Duodenal mucosa (tissue), 2 donors: ENCODE measurements at regions not wholly inside any gene's neighbourhood (a gene's known extent, or its start where the extent isn't known, plus 50 kb on each side); places are given as distances from the start of the nearest gene placed in this dataset.

Source experiments
- H3K27ac ChIP-seq: one replicate; pipeline ENCODE4 v1.7.0; 2013; ENCODE audit warnings: low read depth, low read length
- H3K27me3 ChIP-seq, 2 donors: one replicate each; pipeline ENCODE4 v1.7.0; 2013; ENCODE audit warnings: low read length in 2 of 2, control low read depth in 1 of 2; ENCODE audit not compliant: insufficient read depth in 2 of 2, control insufficient read depth in 1 of 2
- H3K36me3 ChIP-seq, 2 donors: one replicate each; pipeline ENCODE4 v1.7.0; 2013; ENCODE audit warnings: low read length in 2 of 2, control low read depth in 1 of 2; ENCODE audit not compliant: insufficient read depth in 2 of 2, control insufficient read depth in 1 of 2
- H3K4me1 ChIP-seq, 2 donors: one replicate each; pipeline ENCODE4 v1.7.0; 2013; ENCODE audit warnings: low read length in 2 of 2, control low read depth in 1 of 2; ENCODE audit not compliant: insufficient read depth in 2 of 2, control insufficient read depth in 1 of 2
- H3K4me3 ChIP-seq, 2 donors: one replicate each; pipeline ENCODE4 v1.7.0; 2013; ENCODE audit warnings: low read length in 2 of 2, low read depth in 1 of 2
- H3K9ac ChIP-seq, 2 donors: one replicate each; pipeline ENCODE4 v1.7.0; 2013; ENCODE audit warnings: low read length in 2 of 2, low read depth in 1 of 2
- H3K9me3 ChIP-seq, 2 donors: one replicate each; pipeline ENCODE4 v1.7.0; 2013; ENCODE audit warnings: low read length in 2 of 2, control low read depth in 1 of 2; ENCODE audit not compliant: control insufficient read depth in 1 of 2

DNA sequence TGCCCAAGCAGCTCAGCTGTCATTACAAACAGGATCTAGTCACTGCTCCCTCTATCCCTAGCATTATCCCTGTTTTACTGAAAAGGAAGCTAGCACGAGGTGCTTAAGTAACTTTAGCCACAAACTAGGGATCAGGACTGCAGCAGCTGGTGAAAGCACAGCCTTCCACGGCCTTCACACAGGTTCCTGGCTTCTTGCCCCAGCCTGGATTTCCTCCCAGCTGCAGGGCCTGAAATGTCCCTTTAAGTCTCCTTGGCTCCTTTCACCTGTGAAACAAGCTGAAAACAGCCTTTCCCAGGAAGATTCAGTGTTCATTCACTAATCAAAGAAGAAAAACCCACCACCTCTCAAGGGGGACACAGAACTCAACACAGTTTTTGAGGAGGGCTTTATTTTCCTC lies 754.5 kb downstream of the DIAPH3 start:
- H3K4me3 ChIP-seq: no peak overlapping the region
- no peaks in the 10 kb centered on the region for H3K9me3 ChIP-seq
- H3K36me3 ChIP-seq: no peaks in the 10 kb centered on the region
- no peaks in the 10 kb centered on the region for H3K27me3 ChIP-seq
- no peaks in the 10 kb centered on the region for H3K4me1 ChIP-seq
- no peak overlapping the region for H3K27ac ChIP-seq
- no peak overlapping the region for H3K9ac ChIP-seq

DNA sequence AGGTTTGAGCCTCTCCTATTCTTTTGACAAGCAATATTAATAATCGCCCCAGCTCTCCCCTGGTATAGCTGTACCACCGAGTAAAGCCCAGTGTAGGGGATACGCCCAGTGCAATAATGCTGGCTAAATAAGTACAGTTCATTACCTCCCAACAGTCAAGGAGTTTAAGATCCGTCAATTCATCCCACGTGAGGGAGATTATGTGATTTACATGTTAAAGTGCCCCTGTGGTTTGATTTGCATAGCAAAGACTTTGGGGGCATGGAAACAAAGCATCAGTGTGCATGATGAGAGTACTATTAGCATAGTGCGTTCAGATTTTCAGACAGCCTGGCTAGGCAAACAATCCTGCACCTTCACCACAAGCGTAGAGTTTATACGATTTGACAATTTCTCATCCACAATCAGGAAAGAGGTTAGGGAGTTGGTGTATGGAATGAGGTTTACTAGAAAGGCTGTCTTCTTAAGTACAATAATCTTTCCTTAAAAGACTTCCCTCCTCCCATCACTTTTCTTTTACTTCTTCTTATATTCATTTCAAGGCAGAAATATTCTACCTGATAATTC lies 754.0 kb downstream of the DIAPH3 start:
- H3K4me3 ChIP-seq: no peak overlapping the region
- no peak overlapping the region for H3K9ac ChIP-seq
- H3K27me3 ChIP-seq: no peaks in the 10 kb centered on the region

DNA sequence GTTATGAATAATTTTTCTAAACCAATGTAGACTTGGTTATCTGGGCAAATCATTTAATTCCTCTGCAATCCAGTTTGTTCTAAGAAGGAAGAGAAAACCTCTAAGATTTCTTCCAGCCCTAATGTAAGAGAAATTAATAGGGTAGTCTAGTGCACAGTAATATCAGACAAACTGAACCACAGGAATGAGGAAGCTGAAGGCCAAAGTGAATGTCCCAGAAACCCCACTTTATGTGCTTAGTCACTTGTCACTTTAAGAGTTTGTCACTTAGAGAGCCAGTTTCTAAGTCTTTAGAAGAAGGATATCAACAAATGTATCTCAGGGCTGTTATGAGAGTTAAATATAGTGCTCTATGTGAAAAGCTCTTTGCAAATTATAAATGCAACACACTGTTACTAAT lies 750.6 kb downstream of the DIAPH3 start:
- H3K9me3 ChIP-seq: no peaks in the 10 kb centered on the region
- H3K36me3 ChIP-seq: no peaks in the 10 kb centered on the region
- no peak overlapping the region for H3K4me3 ChIP-seq
- no peak overlapping the region for H3K27ac ChIP-seq
- H3K27me3 ChIP-seq: no peaks in the 10 kb centered on the region
- no peak overlapping the region for H3K9ac ChIP-seq
- H3K4me1 ChIP-seq: no peaks in the 10 kb centered on the region

More for the DNA sequence above, 754.0 kb downstream of the DIAPH3 start:
- no peaks in the 10 kb centered on the region for H3K36me3 ChIP-seq
- H3K27ac ChIP-seq: no peak overlapping the region
- H3K9me3 ChIP-seq: no peaks in the 10 kb centered on the region
- no peaks in the 10 kb centered on the region for H3K4me1 ChIP-seq

GRCh38 chr13:59414006-59414405 lies 749.7 kb downstream of the DIAPH3 start:
- Histone ChIP-seq H3K4me3 (no peak overlapping the region), H3K36me3 (no peaks in the 10 kb centered on the region), H3K27ac (no peak overlapping the region), H3K9me3 (no peaks in the 10 kb centered on the region), H3K9ac (no peak overlapping the region), H3K27me3 (no peaks in the 10 kb centered on the region), H3K4me1 (no peaks in the 10 kb centered on the region)

DNA sequence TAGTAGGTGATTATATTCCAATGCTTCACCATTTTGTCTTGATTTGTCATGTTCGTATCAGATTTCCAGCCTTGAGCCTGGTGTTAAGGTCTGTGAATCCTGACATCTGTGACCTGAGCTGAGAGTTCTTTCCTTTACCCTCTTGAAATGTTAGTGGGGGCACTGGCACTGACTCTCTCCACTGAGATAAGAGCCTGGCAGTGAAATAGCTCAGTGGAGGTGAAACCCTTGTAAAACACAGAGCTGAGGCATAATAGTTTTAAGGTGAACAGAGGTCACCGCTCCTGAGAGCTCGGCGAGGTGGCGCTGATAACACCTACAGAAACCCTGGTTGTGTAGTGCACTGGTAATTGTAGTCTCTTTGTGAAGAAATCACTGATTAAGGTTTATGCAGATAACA lies 748.2 kb downstream of the DIAPH3 start:
- no peak overlapping the region for H3K9ac ChIP-seq
- no peaks in the 10 kb centered on the region for H3K9me3 ChIP-seq
- no peak overlapping the region for H3K27ac ChIP-seq
- no peaks in the 10 kb centered on the region for H3K36me3 ChIP-seq
- H3K4me1 ChIP-seq: no peaks in the 10 kb centered on the region
- no peaks in the 10 kb centered on the region for H3K27me3 ChIP-seq
- no peak overlapping the region for H3K4me3 ChIP-seq

DNA sequence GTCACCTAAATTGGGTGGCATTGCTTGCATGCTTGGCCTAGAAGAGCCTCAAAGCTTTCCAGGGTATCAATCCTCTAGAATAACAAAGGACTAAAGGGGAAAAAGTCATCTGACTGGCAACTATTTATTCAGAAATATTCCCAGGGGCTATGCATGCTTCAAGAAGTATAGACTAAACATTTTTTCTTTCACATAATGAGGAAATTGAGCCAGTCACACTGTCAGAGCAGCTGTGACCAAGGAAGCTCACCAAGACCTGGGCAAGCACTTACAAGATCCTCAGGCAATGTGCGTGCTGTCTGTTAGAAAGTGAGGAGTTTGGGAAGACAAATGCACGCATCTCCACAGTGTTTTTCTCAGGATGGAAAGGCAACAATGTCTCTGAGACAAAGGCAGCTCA lies 747.2 kb downstream of the DIAPH3 start:
- Histone ChIP-seq H3K36me3 (no peaks in the 10 kb centered on the region), H3K27ac (no peak overlapping the region), H3K9ac (no peak overlapping the region), H3K4me3 (no peak overlapping the region), H3K9me3 (no peaks in the 10 kb centered on the region), H3K4me1 (no peaks in the 10 kb centered on the region), H3K27me3 (no peaks in the 10 kb centered on the region)

GRCh38 chr13:59422646-59423045 lies 741.1 kb downstream of the DIAPH3 start:
- Histone ChIP-seq H3K9me3 (no peaks in the 10 kb centered on the region), H3K4me3 (no peak overlapping the region), H3K36me3 (no peaks in the 10 kb centered on the region), H3K27ac (no peak overlapping the region), H3K27me3 (no peaks in the 10 kb centered on the region), H3K4me1 (no peaks in the 10 kb centered on the region), H3K9ac (no peak overlapping the region)

DNA sequence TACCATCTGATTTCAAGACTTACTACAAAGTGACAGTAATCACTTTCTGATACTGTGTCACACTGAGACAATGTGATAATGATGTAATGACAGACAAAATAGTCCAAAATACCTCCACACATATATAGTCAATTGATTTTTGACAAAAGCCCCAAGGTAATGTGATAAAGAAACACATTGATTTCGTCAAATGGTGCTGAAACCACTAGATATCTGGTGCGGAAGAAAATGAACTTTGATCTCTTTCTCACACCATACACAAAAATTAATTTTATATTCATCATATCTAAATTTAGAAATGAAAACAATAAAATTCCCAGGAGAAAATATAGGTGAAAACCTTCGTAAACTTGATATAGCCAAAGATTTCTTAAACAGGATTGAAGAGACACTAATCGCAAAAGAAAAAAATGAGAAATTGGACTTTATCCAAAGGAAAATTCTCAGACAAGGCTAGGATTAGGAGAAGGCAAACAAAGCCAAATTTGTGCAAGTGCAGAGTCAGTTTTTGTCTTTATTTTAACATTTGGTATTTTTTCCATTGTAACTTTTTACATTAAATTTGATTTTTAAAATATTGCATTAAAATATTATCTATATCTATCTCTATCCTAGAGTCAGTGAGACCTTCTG lies 739.9 kb downstream of the DIAPH3 start:
- no peak overlapping the region for H3K4me3 ChIP-seq
- no peaks in the 10 kb centered on the region for H3K27me3 ChIP-seq
- H3K4me1 ChIP-seq: no peaks in the 10 kb centered on the region
- no peaks in the 10 kb centered on the region for H3K36me3 ChIP-seq
- H3K9me3 ChIP-seq: no peaks in the 10 kb centered on the region
- no peak overlapping the region for H3K27ac ChIP-seq
- H3K9ac ChIP-seq: no peak overlapping the region

DNA sequence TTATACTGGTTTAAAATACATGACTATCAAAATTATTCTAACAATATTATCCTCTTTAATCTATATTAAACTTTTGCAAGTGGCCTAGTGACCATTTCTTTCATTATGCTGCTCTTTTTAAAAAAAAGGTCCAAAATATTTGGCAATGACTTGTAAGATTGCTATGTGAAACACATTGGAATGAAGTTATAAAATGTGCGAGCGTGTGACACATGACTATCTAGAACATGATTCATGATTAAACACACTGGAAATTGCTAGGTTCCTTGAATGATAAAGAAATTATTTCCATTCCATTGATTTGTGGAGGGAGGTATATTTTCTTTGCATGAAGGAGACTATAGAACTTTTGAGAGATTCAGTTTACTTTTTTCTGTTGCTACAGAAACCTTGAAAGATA lies 739.1 kb downstream of the DIAPH3 start:
- H3K27me3 ChIP-seq: no peaks in the 10 kb centered on the region
- H3K4me1 ChIP-seq: no peaks in the 10 kb centered on the region
- no peak overlapping the region for H3K27ac ChIP-seq
- no peaks in the 10 kb centered on the region for H3K9me3 ChIP-seq
- no peak overlapping the region for H3K4me3 ChIP-seq
- no peak overlapping the region for H3K9ac ChIP-seq
- H3K36me3 ChIP-seq: no peaks in the 10 kb centered on the region

GRCh38 chr13:59425211-59425741 lies 738.5 kb downstream of the DIAPH3 start:
- Histone ChIP-seq H3K9me3 (no peaks in the 10 kb centered on the region), H3K36me3 (no peaks in the 10 kb centered on the region), H3K9ac (no peak overlapping the region), H3K27ac (no peak overlapping the region), H3K4me3 (no peak overlapping the region), H3K4me1 (no peaks in the 10 kb centered on the region), H3K27me3 (no peaks in the 10 kb centered on the region)
